ENCODE measurements at regions not wholly inside any gene's neighbourhood (a gene's known extent, or its start where the extent isn't known, plus 50 kb on each side); places are given as distances from the start of the nearest gene placed in this dataset.

- no peak for TF ChIP-seq CTCF (conservative IDR thresholded peaks at IDR 0.05)
- H3K27ac ChIP-seq = no peak overlapping the region
Observed at GRCh38 chr20:40957265-40957760, 71.3 kb upstream of the TOP1 start.

GRCh38 chr20:40958598-40958997 is 70.0 kb upstream of the TOP1 start:
- H3K27ac ChIP-seq = no peak overlapping the region
- no peak for TF ChIP-seq CTCF (conservative IDR thresholded peaks at IDR 0.05)

DNA sequence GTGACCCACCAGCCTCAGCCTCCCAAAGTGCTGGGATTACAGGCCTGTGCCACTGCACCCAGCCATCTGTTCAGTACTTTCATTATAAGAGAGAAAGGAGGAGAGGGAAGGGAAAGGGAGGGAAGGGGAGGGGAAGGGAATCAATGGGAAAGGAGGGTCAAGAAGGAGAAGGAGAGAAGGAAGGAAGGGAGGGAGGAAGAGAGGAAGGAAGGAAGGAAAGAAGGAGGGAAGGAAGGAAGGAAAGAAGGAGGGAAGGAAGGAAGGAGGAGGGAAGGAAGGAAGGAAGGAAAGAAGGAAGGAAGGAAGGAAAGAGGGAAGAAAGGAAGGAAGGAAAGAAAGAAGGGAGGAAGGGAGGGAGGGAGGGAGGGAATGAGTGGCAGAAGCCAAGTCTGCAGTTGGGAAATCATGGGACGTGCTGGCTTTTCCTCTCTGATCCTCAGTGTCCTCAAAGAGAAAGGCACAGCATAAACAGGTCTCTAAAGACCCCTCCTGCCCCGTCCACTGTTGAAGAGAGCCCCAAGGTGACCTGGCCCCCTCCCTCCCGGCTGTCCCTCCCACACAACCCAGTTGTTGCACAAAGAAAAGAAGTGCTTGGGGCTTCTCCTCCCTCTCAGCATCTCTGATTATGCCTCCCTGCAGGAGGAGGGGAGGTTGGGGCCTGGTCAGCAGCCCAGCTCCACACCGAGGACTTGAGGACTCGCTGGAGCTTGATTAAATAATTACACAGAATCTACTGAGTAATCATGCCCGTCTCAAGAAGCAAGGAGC is 69.1 kb upstream of the TOP1 start:
- no peak for TF ChIP-seq CTCF (conservative IDR thresholded peaks at IDR 0.05)

DNA sequence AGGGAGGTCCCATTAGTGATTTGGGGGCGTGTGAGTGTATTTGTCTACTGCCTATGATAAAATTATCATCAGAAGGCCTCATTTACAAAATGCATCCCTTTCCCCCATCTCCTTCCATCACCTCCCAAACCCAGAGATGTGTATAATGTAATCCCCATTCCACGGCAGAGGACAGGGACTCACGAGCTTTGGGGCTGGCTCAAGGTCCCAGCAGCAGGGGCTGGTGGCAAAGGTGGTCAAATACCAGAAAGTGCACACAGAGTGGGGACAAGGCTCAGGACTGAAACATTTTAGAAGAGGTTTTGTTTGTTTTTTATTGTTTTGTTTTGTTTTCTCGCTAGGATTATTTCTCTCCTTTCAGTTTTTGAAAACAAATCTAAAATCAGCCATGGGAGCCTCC is 68.5 kb upstream of the TOP1 start:
- no peak overlapping the region for H3K27ac ChIP-seq
- no peak for TF ChIP-seq CTCF (conservative IDR thresholded peaks at IDR 0.05)

More for the DNA sequence above, 69.1 kb upstream of the TOP1 start:
- no peak overlapping the region for H3K27ac ChIP-seq

- TF ChIP-seq CTCF (conservative IDR thresholded peaks at IDR 0.05) = no peak
- H3K27ac ChIP-seq = no peak overlapping the region
Observed at GRCh38 chr20:40960521-40960956, 68.1 kb upstream of the TOP1 start.

DNA sequence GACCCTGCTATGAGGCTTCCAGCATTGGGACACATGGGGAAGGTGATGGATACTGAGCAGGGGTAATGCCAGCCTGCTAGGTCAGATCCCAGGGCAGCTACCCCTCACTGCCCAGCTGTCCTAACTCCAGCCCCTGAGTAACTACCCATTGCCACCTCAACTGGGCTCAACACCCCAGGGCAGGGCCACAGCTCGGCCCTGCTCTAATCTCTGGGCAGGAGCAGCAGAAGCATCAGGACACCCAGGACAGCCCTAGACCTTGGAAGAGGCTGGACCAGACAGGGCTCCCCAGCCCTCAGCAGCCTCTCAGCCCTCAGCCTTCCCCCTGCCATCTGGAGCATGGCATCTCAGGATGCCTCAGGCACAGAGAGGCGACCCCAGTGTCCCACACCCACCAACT is 67.4 kb upstream of the TOP1 start:
- no peak overlapping the region for H3K27ac ChIP-seq
- TF ChIP-seq CTCF (conservative IDR thresholded peaks at IDR 0.05) = no peak

- no peak overlapping the region; the same call in 1 of the 2 replicates for H3K27ac ChIP-seq
- TF ChIP-seq CTCF (conservative IDR thresholded peaks at IDR 0.05) = no peak
Observed at GRCh38 chr20:40961686-40962640, 66.7 kb upstream of the TOP1 start.

Data from VCaP (cell line).